ENCODE measurements at regions not wholly inside any gene's neighbourhood (a gene's known extent, or its start where the extent isn't known, plus 50 kb on each side); places are given as distances from the start of the nearest gene placed in this dataset.

DNA sequence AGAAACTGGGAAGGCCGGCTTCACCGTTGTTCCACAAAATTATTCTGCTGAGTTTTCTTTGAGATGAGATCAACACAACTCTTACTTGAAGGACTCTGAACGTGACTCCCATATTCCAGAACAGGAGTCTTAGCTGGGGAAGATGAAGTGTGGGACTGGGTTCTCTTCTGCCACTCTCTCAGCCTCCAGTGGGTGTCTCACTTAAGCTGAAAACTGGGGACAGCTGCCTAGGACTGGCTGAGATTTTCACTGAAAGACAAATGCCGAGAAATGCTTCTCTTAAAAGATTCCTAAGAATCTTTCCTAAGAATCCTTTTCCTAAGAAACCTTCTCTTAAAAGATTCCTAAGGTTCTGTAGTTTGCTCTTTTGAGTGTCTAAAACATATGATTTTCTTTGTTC is 156.6 kb upstream of the LHCGR start:
- H3K27ac Mint-ChIP-seq: no peak overlapping the region
- POLR2A ChIA-PET: no interaction called here
- no peaks in the 10 kb centered on the region for H3K4me1 ChIP-seq (ENCODE audit: insufficient read depth, low read length)
- ATAC-seq (ENCODE audit: poor library complexity) (no peak), DNase-seq (no peak)
- H3K9me3 ChIP-seq (ENCODE audit: control insufficient read depth in 1 of 2, insufficient read depth in 1 of 2, low read length in 2 of 2): peaks cover 0 to 7% of the 10 kb centered on the region in 2 experiments
- no peak overlapping the region for H3K4me3 Mint-ChIP-seq
- TF ChIP-seq, protein P1, sequence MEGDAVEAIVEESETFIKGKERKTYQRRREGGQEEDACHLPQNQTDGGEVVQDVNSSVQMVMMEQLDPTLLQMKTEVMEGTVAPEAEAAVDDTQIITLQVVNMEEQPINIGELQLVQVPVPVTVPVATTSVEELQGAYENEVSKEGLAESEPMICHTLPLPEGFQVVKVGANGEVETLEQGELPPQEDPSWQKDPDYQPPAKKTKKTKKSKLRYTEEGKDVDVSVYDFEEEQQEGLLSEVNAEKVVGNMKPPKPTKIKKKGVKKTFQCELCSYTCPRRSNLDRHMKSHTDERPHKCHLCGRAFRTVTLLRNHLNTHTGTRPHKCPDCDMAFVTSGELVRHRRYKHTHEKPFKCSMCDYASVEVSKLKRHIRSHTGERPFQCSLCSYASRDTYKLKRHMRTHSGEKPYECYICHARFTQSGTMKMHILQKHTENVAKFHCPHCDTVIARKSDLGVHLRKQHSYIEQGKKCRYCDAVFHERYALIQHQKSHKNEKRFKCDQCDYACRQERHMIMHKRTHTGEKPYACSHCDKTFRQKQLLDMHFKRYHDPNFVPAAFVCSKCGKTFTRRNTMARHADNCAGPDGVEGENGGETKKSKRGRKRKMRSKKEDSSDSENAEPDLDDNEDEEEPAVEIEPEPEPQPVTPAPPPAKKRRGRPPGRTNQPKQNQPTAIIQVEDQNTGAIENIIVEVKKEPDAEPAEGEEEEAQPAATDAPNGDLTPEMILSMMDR (IDR thresholded peaks at IDR 0.05): no peak
- H3K4me3 ChIP-seq (ENCODE audit: low read length): no peak overlapping the region
- no peak overlapping the region for H3K27ac ChIP-seq (ENCODE audit: low read depth in 1 of 2, low read length in 2 of 2)
- CTCF ChIA-PET: no interaction called here
- H3K4me1 Mint-ChIP-seq (ENCODE audit: low read depth): no peaks in the 10 kb centered on the region
- H3K27me3 Mint-ChIP-seq: no peaks in the 10 kb centered on the region
- H3K36me3 Mint-ChIP-seq (ENCODE audit: low read depth): no peaks in the 10 kb centered on the region
- H3K9me3 Mint-ChIP-seq: no peaks in the 10 kb centered on the region
- no peaks in the 10 kb centered on the region for H3K36me3 ChIP-seq (ENCODE audit: insufficient read depth, low read length)
- H3K27me3 ChIP-seq (ENCODE audit: control insufficient read depth in 1 of 2, insufficient read depth in 2 of 2, low read length in 2 of 2): no peaks in the 10 kb centered on the region
- intact Hi-C loops (cut with DNase I, micrococcal nuclease): no loop called here

GRCh38 chr2:48910961-48911360 is 155.4 kb upstream of the LHCGR start:
- no peak overlapping the region for H3K27ac Mint-ChIP-seq
- CTCF ChIA-PET: no interaction called here

GRCh38 chr2:48906633-48907032 is 151.1 kb upstream of the LHCGR start:
- Mint-ChIP-seq H3K4me1 (ENCODE audit: low read depth) (peaks cover 5% of the 10 kb centered on the region), H3K27me3 (peaks cover 6% of the 10 kb centered on the region), H3K27ac (no peak overlapping the region), H3K4me3 (no peak overlapping the region), H3K9me3 (no peaks in the 10 kb centered on the region), H3K36me3 (ENCODE audit: low read depth) (no peaks in the 10 kb centered on the region)
- ChIA-PET CTCF (no interaction called here), POLR2A (no interaction called here)
- Histone ChIP-seq H3K36me3 (ENCODE audit: insufficient read depth, low read length) (no peaks in the 10 kb centered on the region), H3K9me3 (ENCODE audit: control insufficient read depth in 1 of 2, insufficient read depth in 1 of 2, low read length in 2 of 2) (peaks cover 0 to 4% of the 10 kb centered on the region in 2 experiments), H3K27me3 (ENCODE audit: control insufficient read depth in 1 of 2, insufficient read depth in 2 of 2, low read length in 2 of 2) (peaks cover 0 to 3% of the 10 kb centered on the region in 2 experiments), H3K4me1 (ENCODE audit: insufficient read depth, low read length) (no peaks in the 10 kb centered on the region), H3K27ac (ENCODE audit: low read depth in 1 of 2, low read length in 2 of 2) (no peak overlapping the region), H3K4me3 (ENCODE audit: low read length) (no peak overlapping the region)
- ATAC-seq (ENCODE audit: poor library complexity): no peak
- TF ChIP-seq, protein P1 (IDR thresholded peaks at IDR 0.05): no peak
- intact Hi-C loops (cut with DNase I, micrococcal nuclease): no loop called here
- DNase-seq: no peak

More at GRCh38 chr2:48910961-48911360, 155.4 kb upstream of the LHCGR start:
- DNase-seq (no peak), ATAC-seq (ENCODE audit: poor library complexity) (no peak)
- peaks cover 0 to 3% of the 10 kb centered on the region in 2 experiments for H3K9me3 ChIP-seq (ENCODE audit: control insufficient read depth in 1 of 2, insufficient read depth in 1 of 2, low read length in 2 of 2)
- Mint-ChIP-seq H3K4me1 (ENCODE audit: low read depth) (no peaks in the 10 kb centered on the region), H3K36me3 (ENCODE audit: low read depth) (no peaks in the 10 kb centered on the region), H3K9me3 (no peaks in the 10 kb centered on the region), H3K27me3 (no peaks in the 10 kb centered on the region), H3K4me3 (no peak overlapping the region)
- intact Hi-C loops (cut with DNase I, micrococcal nuclease): no loop called here
- POLR2A ChIA-PET: no interaction called here
- no peak overlapping the region for H3K4me3 ChIP-seq (ENCODE audit: low read length)
- no peaks in the 10 kb centered on the region for H3K36me3 ChIP-seq (ENCODE audit: insufficient read depth, low read length)
- H3K27me3 ChIP-seq (ENCODE audit: control insufficient read depth in 1 of 2, insufficient read depth in 2 of 2, low read length in 2 of 2): no peaks in the 10 kb centered on the region
- no peaks in the 10 kb centered on the region for H3K4me1 ChIP-seq (ENCODE audit: insufficient read depth, low read length)
- TF ChIP-seq, protein P1 (IDR thresholded peaks at IDR 0.05): no peak
- no peak overlapping the region for H3K27ac ChIP-seq (ENCODE audit: low read depth in 1 of 2, low read length in 2 of 2)

Measured in CD4-positive, alpha-beta T cell (primary cell).